ENCODE measurements at regions not wholly inside any gene's neighbourhood (a gene's known extent, or its start where the extent isn't known, plus 50 kb on each side); places are given as distances from the start of the nearest gene placed in this dataset.

DNA sequence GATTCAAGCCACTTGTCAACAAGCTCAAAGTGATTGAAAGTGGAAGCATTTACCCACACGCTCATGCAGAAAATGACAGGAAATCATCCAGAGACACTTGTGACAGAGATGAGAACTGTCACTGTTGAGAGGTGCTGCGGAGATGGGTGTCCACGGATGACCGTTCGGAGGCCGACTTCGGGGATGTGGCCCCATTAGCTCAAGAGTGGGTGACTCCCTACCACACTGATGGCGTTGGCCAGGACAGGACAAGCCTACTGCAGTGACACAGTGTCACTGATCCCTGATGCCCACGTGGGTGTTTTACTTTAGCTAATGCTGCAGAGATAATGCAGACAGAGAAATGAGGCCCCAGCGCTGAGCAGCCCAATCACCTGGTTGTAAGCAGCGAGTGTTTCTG, 81.5 kb upstream of the YWHAQ start:
- peaks cover 3% of the 10 kb centered on the region for H3K9me3 Mint-ChIP-seq
- CTCF ChIA-PET: interaction anchor here (0.9 kb wide), 1 partner anchor 58 kb away, joined by 3 read pairs; no protein-coding TSS in a partner anchor
- TF ChIP-seq, protein P1, sequence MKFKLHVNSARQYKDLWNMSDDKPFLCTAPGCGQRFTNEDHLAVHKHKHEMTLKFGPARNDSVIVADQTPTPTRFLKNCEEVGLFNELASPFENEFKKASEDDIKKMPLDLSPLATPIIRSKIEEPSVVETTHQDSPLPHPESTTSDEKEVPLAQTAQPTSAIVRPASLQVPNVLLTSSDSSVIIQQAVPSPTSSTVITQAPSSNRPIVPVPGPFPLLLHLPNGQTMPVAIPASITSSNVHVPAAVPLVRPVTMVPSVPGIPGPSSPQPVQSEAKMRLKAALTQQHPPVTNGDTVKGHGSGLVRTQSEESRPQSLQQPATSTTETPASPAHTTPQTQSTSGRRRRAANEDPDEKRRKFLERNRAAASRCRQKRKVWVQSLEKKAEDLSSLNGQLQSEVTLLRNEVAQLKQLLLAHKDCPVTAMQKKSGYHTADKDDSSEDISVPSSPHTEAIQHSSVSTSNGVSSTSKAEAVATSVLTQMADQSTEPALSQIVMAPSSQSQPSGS (CRISPR knock-in tag; IDR thresholded peaks at IDR 0.05; ENCODE audit: borderline replicate concordance, low read depth): no peak
- TF ChIP-seq NFE2L1 (CRISPR knock-in tag; IDR thresholded peaks at IDR 0.05): no peak
- no peak for TF ChIP-seq RORB (CRISPR knock-in tag; IDR thresholded peaks at IDR 0.05)
- TF ChIP-seq, protein P2, sequence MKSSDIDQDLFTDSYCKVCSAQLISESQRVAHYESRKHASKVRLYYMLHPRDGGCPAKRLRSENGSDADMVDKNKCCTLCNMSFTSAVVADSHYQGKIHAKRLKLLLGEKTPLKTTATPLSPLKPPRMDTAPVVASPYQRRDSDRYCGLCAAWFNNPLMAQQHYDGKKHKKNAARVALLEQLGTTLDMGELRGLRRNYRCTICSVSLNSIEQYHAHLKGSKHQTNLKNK (CRISPR knock-in tag; IDR thresholded peaks at IDR 0.05): no peak
- TF ChIP-seq ZNF416 (CRISPR knock-in tag; IDR thresholded peaks at IDR 0.05): no peak
- TF ChIP-seq NR1H2 (CRISPR knock-in tag; IDR thresholded peaks at IDR 0.05): no peak
- no peak for TF ChIP-seq RELA (CRISPR knock-in tag; IDR thresholded peaks at IDR 0.05; ENCODE audit: borderline replicate concordance)
- no peak for TF ChIP-seq PRRX2 (CRISPR knock-in tag; IDR thresholded peaks at IDR 0.05)
- TF ChIP-seq, protein P3, sequence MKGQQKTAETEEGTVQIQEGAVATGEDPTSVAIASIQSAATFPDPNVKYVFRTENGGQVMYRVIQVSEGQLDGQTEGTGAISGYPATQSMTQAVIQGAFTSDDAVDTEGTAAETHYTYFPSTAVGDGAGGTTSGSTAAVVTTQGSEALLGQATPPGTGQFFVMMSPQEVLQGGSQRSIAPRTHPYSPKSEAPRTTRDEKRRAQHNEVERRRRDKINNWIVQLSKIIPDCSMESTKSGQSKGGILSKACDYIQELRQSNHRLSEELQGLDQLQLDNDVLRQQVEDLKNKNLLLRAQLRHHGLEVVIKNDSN (CRISPR knock-in tag; IDR thresholded peaks at IDR 0.05): no peak
- TF ChIP-seq JAZF1 (CRISPR knock-in tag; IDR thresholded peaks at IDR 0.05): no peak
- no peaks in the 10 kb centered on the region for H3K36me3 Mint-ChIP-seq
- no peaks in the 10 kb centered on the region for H3K27me3 Mint-ChIP-seq (ENCODE audit: low read depth)
- H3K4me1 Mint-ChIP-seq: peaks cover 7% of the 10 kb centered on the region
- no peak overlapping the region for H3K4me3 Mint-ChIP-seq
- H3K27ac Mint-ChIP-seq: no peak overlapping the region
- no peak for DNase-seq (ENCODE audit: low spot score)
- POLR2A ChIA-PET: no interaction called here
- ATAC-seq: no peak

DNA sequence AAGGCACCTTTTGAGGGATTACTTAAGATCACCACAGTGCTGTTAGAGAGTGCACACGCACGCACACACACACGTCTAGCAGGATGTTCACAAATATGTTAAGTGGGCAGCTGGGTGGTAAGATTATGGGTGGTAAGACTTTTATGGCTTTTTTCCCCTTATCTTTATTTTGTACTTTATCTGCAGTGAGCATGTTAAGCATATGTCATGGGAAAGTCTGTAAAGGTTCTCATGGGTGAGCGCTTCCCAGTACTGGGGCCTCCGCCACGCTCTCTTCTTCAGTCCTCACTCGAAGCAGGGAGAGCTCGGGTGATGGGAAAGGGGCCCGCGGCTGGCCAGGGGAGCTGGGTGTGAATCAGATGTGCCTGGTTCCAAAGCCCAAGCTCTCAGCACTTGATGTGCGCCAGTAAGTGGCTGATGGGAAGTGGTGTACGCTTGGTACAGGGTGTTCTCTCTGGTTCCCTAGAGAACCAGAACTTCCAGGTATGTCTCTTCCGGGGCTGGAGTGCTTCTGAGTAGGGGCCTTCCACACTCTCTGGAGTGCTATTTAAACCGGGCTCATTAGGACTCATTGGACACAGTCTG, 83.9 kb upstream of the YWHAQ start:
- peaks cover 7% of the 10 kb centered on the region for H3K4me1 Mint-ChIP-seq
- H3K27me3 Mint-ChIP-seq (ENCODE audit: low read depth): no peaks in the 10 kb centered on the region
- H3K4me3 Mint-ChIP-seq: no peak overlapping the region
- ATAC-seq (no peak), DNase-seq (ENCODE audit: low spot score) (no peak)
- H3K27ac Mint-ChIP-seq: no peak overlapping the region
- TF ChIP-seq FOXK1 (CRISPR knock-in tag; IDR thresholded peaks at IDR 0.05): no peak
- TF ChIP-seq, protein P4, sequence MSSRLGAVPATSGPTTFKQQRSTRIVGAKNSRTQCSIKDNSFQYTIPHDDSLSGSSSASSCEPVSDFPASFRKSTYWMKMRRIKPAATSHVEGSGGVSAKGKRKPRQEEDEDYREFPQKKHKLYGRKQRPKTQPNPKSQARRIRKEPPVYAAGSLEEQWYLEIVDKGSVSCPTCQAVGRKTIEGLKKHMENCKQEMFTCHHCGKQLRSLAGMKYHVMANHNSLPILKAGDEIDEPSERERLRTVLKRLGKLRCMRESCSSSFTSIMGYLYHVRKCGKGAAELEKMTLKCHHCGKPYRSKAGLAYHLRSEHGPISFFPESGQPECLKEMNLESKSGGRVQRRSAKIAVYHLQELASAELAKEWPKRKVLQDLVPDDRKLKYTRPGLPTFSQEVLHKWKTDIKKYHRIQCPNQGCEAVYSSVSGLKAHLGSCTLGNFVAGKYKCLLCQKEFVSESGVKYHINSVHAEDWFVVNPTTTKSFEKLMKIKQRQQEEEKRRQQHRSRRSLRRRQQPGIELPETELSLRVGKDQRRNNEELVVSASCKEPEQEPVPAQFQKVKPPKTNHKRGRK (CRISPR knock-in tag; IDR thresholded peaks at IDR 0.05; ENCODE audit: borderline replicate concordance): no peak
- no peak for TF ChIP-seq GRHL2 (CRISPR knock-in tag; IDR thresholded peaks at IDR 0.05; ENCODE audit: insufficient replicate concordance, severe bottlenecking)
- no peak for TF ChIP-seq TEAD4 (CRISPR knock-in tag; IDR thresholded peaks at IDR 0.05)
- no peaks in the 10 kb centered on the region for H3K36me3 Mint-ChIP-seq
- CTCF ChIA-PET: interaction anchor here (1.4 kb wide), 1 partner anchor 54 kb away, joined by 3 read pairs; no protein-coding TSS in a partner anchor
- peaks cover under 1% of the 10 kb centered on the region for H3K9me3 Mint-ChIP-seq
- POLR2A ChIA-PET: interaction anchor here (1.3 kb wide), 1 partner anchor 84 kb away, joined by 5 read pairs; the partner anchor contains the start of gene YWHAQ

DNA sequence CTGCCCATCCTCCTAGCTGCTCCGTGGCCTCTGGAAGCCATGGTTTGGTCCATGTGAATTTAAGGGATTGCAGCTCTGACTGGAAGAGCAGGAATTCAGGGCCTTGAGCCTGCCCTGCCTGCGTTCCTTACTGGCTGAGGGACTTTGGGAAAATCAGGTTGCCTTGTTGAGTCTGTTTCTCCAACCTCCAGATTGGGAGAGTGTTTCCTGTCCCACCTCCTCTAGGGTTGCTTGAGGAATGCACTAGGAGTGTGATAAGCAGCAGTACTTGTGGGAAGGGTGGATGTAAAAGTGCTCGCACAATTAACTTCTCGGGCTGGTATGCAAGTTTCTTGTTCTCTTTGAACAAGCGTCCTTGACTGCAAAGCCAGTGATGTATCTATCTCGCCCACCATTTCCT, 84.4 kb upstream of the YWHAQ start:
- H3K4me3 Mint-ChIP-seq: no peak overlapping the region
- no peak for DNase-seq (ENCODE audit: low spot score)
- H3K27ac Mint-ChIP-seq: no peak overlapping the region
- CTCF ChIA-PET: interaction anchor here (1.4 kb wide), 1 partner anchor 54 kb away, joined by 3 read pairs; no protein-coding TSS in a partner anchor
- H3K36me3 Mint-ChIP-seq: no peaks in the 10 kb centered on the region
- no peak for ATAC-seq
- peaks cover 7% of the 10 kb centered on the region for H3K4me1 Mint-ChIP-seq
- no peaks in the 10 kb centered on the region for H3K9me3 Mint-ChIP-seq
- POLR2A ChIA-PET: interaction anchor here (1.3 kb wide), 1 partner anchor 84 kb away, joined by 5 read pairs; the partner anchor contains the start of gene YWHAQ
- H3K27me3 Mint-ChIP-seq (ENCODE audit: low read depth): no peaks in the 10 kb centered on the region
- TF ChIP-seq MXD4 (CRISPR knock-in tag; IDR thresholded peaks at IDR 0.05; ENCODE audit: borderline replicate concordance) (no peak), ZNF396 (CRISPR knock-in tag; IDR thresholded peaks at IDR 0.05; ENCODE audit: borderline replicate concordance) (no peak)
- TF ChIP-seq, protein P5, sequence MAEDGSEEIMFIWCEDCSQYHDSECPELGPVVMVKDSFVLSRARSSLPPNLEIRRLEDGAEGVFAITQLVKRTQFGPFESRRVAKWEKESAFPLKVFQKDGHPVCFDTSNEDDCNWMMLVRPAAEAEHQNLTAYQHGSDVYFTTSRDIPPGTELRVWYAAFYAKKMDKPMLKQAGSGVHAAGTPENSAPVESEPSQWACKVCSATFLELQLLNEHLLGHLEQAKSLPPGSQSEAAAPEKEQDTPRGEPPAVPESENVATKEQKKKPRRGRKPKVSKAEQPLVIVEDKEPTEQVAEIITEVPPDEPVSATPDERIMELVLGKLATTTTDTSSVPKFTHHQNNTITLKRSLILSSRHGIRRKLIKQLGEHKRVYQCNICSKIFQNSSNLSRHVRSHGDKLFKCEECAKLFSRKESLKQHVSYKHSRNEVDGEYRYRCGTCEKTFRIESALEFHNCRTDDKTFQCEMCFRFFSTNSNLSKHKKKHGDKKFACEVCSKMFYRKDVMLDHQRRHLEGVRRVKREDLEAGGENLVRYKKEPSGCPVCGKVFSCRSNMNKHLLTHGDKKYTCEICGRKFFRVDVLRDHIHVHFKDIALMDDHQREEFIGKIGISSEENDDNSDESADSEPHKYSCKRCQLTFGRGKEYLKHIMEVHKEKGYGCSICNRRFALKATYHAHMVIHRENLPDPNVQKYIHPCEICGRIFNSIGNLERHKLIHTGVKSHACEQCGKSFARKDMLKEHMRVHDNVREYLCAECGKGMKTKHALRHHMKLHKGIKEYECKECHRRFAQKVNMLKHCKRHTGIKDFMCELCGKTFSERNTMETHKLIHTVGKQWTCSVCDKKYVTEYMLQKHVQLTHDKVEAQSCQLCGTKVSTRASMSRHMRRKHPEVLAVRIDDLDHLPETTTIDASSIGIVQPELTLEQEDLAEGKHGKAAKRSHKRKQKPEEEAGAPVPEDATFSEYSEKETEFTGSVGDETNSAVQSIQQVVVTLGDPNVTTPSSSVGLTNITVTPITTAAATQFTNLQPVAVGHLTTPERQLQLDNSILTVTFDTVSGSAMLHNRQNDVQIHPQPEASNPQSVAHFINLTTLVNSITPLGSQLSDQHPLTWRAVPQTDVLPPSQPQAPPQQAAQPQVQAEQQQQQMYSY (CRISPR knock-in tag; IDR thresholded peaks at IDR 0.05): no peak
- TF ChIP-seq, protein P6, sequence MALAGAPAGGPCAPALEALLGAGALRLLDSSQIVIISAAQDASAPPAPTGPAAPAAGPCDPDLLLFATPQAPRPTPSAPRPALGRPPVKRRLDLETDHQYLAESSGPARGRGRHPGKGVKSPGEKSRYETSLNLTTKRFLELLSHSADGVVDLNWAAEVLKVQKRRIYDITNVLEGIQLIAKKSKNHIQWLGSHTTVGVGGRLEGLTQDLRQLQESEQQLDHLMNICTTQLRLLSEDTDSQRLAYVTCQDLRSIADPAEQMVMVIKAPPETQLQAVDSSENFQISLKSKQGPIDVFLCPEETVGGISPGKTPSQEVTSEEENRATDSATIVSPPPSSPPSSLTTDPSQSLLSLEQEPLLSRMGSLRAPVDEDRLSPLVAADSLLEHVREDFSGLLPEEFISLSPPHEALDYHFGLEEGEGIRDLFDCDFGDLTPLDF (CRISPR knock-in tag; IDR thresholded peaks at IDR 0.05): no peak
- TF ChIP-seq, protein P7, sequence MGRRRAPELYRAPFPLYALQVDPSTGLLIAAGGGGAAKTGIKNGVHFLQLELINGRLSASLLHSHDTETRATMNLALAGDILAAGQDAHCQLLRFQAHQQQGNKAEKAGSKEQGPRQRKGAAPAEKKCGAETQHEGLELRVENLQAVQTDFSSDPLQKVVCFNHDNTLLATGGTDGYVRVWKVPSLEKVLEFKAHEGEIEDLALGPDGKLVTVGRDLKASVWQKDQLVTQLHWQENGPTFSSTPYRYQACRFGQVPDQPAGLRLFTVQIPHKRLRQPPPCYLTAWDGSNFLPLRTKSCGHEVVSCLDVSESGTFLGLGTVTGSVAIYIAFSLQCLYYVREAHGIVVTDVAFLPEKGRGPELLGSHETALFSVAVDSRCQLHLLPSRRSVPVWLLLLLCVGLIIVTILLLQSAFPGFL (CRISPR knock-in tag; IDR thresholded peaks at IDR 0.05; ENCODE audit: borderline replicate concordance): no peak
- TF ChIP-seq, protein P8, sequence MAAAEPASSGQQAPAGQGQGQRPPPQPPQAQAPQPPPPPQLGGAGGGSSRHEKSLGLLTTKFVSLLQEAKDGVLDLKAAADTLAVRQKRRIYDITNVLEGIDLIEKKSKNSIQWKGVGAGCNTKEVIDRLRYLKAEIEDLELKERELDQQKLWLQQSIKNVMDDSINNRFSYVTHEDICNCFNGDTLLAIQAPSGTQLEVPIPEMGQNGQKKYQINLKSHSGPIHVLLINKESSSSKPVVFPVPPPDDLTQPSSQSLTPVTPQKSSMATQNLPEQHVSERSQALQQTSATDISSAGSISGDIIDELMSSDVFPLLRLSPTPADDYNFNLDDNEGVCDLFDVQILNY (CRISPR knock-in tag; IDR thresholded peaks at IDR 0.05): no peak

Measured in WTC11 (cell line).